HG02798 (cell line): ENCODE measurements at regions not wholly inside any gene's neighbourhood (a gene's known extent, or its start where the extent isn't known, plus 50 kb on each side); places are given as distances from the start of the nearest gene placed in this dataset.
A peak's percentile ranks its signal among the peaks of the same experiment; 100 is the strongest.
"Not testable (repeated sequence)": the region's sequence is repeated elsewhere in the genome, so short reads cannot be mapped to it uniquely, and the experiment has no call there.

Experiments used
- ATAC-seq: cut with Tn5 transposase; IDR thresholded peaks from one replicate; pipeline ENCODE4 v1.9.1; 2021; ENCODE audit warnings: mild to moderate bottlenecking; ENCODE audit not compliant: unreplicated experiment, poor library complexity

DNA sequence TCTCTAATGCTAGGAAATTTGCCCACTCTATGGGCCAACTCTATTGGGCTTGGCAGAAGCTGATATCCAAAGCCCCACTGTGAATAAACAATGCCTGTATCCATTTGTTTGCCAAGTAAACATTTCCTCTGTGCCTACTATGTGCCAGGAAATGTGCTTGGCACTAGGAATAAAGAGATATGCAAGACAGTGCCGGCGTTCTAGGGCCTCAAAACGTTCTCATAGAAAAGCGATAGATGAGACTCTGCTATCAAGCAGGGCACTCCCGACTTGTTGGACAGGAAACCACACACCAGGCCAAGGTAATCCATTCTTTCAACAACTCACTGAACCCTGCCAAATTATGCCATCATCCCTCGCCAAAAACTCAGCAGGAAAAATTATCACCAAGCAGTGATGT lies 196.7 kb downstream of the IPMK start:
- no peak for ATAC-seq

DNA sequence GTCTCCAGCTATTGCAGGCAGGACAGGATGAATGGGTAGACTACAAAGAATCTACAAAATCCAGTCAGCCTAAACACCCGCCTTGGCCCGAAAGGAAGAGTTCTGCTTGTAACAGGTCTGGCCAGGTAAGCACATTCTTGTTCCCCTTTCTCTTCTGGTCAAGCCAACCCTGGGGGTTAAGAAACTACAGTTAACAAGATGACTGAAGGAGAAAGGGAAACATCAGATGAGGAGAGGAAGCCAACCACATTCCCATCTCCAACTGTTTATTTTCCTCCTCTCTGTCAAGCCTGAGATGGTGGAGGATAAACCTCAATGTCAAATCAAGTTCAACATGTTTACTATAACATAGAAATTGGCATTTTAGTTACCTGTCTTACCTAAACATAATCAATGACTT lies 198.9 kb downstream of the IPMK start:
- ATAC-seq = no peak

DNA sequence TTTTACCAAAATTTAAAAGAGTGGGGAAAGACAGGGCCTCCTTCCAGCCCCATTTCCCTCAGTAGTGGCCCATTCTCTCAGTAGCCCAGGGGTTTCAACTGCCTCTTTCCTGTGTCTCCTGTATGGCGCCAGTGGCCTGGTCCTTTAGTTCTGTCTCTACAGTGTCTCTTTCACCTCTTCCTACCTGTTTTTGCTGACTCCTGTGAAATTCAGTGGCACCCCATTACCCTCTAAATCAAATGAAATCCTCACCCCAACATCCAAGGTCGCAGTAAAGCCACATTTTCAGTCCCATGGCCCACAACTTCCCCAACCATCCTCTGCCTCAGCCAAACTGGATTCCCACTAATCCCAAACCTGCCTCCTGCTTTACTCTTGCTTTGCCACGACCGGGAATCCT lies 200.7 kb downstream of the IPMK start:
- ATAC-seq = no peak

DNA sequence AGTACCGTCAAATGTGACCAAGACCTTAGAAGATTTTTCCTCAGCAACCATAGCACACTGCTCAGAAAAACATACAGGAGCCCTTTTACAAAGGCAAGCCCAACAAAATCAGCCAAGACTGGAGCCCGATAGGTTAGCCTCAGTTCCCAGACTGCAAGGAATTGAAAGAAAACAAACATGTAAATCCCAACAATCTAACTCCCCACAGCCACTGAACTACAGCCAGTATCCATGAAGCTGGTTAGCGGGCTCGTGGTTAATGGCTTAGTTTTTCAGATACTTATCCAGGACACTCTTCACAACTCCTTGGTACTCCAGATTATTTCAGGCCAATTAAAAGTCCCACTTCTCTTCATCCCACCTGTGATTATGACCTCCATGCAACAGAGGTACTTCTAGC lies 201.6 kb downstream of the IPMK start:
- no peak for ATAC-seq

DNA sequence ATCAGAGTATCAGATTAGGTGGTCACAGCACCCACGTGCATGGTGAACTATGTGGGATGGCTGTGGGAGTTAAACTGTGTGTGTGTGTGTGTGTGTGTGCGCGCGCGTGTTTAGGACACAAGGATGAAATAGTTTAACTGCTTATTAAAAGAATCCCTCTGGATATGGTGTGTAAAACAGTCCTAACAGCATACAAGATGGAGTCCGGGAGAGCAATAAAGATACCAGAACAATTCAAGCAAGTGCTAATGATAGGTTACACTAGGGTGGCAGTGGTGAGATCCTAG lies 202.2 kb downstream of the IPMK start:
- no peak for ATAC-seq

DNA sequence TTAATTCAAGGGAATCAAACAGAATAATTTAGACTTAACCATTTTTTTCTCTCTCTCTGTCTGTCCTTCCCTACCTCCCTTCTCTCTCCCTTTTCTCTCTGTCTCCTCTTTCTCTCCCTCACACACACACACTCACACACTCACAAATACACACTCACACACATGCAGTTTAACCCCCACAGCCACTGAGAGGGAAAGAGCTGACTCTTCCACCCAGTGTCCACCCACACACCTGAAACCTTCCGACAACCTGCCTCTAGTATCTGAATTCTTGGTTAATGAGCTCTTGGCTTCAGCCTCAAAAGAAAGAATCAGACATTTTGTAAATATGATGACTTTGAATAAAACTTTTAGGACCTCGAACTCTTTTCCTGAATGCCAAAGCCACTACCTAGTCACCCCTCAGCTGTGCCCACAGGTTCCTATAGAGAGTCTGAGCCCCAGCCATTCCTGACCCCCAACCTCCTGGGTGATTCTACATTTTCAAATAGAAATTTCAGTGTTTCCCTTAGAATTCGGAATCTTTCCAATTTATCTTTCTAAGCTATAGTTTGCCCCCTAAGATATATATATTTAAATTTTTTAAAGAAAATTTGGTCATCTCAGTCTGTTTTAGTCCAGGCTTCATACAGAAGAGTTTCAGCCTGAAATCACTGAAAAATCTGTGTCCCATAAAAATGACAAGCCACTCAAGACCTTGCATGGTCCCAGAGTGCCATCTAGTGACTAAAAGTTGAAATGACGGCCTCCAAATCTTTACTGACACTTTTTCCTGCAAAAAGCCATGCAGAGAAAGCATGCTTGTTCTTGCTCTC lies 202.8 kb downstream of the IPMK start:
- peak; percentile 41 for ATAC-seq

DNA sequence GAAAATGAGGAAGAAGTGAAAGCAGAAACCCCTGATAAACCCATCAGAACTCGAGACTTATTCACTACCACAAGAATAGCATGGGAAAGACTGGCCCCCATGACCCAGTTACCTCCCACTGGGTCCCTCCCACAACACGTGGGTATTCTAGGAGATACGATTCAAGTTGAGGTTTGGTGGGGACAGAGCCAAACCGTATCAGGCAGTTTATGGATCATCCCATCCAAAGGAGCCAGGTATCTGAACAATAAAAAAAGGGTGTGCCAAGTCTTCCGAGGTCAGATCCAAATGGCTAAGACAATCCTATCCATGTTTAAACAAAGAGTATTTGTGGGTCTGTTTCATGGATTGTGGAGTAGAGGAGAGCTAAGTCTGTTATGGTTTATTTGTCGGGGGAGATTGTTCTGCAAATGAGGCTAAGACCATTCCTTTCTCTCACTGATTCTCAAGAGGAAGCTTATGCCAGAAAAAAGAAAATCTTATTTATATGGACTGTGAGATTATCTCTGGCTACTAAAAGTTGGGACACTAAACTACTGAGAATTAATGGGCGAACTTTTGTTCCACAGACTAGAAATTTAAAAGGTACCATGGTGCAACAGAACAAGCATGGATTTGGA lies 203.7 kb downstream of the IPMK start:
- ATAC-seq = no peak

DNA sequence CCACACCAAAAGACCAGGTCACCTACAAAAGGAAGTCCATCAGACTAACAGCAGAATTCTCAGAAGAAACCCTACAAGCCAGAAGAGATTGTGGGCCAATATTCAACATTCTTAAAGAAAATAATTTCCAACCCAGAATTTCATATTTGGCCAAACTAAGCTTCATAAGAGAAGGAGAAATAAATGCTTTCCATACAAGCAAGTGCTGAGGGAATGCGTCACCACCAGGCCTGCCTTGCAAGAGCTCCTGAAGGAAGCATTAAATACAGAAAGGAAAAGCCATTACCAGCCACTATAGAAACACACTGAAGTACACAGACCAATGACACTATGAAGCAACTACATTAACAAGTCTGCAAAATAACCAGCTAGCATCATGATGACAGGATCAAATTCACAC lies 209.0 kb downstream of the IPMK start:
- not testable (repeated sequence) for ATAC-seq

DNA sequence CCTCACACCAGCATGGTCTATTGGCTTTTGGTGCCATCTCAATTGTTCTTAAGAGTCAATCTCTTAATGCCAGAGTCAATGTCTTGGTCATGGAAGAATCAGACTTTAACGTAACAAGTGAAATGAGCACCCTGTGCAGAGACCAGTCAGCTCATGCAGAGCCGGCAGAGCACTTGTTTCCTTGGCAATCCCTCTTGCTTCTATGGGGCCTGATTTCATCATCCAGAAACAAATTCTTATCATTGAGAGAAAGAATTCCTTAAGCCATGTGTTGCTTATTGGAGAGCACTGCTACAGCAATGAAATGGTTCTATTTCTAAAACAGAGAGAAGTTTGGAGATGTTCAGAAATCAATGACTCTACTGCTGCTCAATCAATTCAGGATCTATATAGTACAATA lies 212.8 kb downstream of the IPMK start:
- no peak for ATAC-seq

DNA sequence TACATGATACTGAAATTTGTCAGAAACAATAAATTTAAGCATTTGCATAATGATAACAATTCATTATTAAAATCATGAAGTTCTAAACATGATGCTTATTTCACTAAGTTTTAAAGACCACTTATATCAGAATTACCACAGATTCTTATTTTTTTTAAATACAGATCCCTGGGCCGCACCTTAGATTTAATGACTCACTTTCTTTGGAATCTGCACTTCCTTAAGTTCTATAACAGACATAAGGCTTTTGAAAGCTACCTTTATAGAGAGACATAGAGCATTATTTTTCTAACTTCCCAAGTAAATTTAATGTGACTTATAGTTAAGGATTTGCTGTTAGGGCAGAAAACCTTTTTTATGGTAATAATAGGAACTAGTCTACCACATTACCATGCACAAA lies 214.9 kb downstream of the IPMK start:
- ATAC-seq = no peak

DNA sequence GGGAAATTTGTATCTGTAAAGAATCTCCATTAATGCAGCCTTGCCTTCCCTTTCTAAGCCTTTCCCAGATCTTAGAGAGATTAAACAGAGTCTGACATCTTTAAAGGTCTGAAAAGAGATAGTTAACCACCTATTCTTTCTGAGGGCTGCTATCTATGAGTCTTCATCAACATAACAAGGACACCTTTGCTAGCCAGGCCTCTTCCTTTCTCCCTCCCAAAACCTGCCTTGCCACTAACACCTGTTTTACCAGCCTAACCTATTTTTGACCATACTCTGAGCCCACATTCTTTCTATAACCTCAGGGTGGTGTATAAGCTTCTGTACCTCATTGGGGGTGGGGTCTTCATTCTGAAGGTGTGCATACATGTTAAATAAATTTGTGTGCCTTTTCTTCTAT lies 217.1 kb downstream of the IPMK start:
- ATAC-seq = no peak

DNA sequence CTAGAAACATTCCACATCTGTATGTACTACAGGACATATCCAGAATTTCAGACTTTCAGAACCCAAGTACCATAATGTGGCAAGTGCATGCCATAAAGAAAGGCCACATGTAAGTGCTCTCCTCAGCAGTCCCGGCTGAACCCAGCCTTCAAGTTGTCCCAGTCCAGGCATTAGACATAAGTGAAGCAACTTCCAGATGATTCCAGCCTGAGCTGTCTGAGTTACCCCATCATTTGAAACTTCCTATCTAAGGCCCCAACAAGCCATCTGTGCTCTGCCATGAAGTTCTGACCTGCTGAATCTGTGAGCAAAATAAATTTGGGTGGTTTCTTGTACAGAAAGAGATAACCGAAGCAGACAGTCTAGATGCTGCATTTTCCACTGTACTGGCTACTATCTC lies 218.8 kb downstream of the IPMK start:
- ATAC-seq = no peak

DNA sequence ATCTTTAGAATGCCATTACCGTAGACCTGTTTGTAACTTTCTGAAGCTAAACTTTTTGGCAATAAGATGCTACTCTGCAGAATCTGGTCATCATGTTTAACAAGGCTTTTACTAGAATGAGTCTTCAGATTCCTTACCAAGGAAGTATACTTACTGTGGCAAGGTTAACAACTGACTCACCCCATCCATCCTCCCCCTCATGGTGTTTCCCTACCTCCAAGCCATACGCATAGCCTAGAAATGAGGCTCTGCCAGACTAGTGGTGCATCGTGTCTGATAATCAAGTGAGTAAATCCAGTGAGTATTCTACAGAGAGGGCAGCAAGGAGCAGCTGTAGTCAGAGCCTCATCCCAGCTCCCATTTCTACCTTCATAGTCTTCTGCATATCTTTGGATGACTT lies 223.6 kb downstream of the IPMK start:
- no peak for ATAC-seq

DNA sequence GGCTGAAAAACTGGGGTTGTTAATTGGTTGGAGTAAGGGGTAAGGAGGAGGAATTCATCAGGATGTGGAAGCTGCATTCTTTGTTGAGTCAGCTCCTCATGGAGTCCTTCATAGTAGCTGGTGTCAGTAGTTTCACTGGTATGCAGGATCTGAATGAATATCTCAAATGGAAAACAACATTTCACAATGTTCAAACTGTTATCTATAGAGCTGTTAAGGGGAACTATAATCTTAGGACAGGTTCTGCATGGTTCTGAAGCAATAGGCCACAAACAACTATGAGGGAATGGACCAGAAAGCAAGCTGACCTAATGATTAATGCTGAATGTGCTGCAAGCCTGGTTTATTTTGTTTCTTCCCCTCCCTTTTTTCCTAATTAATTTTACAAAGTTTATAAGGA lies 225.8 kb downstream of the IPMK start:
- ATAC-seq = no peak

DNA sequence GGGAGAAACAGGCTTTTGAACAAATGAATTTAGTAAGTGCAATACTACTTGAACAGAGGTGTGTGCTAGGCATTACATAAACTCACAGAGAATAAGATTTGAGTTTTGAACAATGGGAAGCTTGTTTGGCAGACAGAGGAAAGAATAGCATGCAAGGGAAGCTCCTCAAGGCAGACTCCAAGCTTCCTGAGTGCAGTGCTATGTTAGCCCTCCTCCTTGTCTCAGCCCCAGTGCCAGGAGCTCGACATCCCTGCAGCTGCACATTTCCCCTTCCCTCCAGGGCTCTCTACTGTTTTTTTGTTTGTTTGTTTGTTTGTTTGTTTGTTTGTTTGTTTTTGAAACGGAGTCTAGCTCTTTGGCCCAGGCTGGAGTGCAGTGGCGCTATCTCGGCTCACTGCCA lies 237.5 kb downstream of the IPMK start:
- ATAC-seq = no peak

DNA sequence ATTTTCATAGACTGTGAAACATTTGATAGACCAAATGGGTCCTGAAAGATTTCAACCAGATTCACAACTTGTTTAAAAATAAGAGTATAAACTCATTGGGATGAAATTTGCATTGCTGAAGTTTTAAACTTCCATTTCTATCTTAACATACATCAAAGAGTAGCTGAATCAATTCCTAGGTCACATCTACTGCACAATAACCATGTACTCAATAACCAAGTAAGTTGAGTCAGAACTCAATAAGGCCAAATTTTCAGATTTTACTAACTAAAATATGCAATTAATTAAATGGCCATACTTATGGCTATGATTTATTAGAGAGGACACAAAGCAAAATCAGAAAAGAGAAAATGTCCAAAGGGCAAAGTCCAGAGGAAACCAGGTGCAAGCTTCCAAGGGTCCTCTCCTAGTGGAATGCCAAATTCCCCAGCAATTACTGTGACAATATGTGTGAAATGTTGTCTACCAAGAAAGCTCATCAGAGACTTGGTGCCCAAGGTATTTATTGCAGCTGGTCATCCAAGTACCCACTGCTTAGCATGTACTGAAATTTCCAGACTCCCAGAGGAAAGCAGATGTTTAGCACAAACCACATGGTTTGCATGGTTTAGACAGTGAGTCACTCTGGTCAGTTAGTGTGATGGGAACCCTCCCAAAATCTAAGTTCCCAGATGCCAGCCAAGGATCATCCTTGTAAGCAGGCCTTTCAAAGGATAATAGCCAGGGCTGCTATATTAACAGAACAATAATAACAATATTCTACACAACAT lies 238.9 kb downstream of the IPMK start:
- ATAC-seq = no peak

DNA sequence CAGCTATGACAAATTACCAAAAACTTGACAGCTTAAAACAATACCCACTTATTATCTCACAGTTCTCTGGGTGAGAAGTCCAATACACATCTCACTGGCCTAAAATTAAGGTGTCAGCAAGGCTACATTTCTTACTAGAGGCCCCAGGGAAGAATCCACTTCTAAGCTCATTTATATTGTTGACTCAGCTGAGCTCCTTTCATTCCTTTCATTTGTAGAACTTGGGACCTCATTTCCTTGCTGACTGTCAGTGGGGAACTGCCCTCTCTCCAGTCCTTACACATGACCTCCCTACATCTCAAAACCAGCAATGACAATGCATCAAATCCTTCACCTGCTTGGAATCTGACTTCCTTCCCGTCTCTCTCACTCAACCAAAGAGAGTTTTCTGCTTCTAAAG lies 240.3 kb downstream of the IPMK start:
- no peak for ATAC-seq

DNA sequence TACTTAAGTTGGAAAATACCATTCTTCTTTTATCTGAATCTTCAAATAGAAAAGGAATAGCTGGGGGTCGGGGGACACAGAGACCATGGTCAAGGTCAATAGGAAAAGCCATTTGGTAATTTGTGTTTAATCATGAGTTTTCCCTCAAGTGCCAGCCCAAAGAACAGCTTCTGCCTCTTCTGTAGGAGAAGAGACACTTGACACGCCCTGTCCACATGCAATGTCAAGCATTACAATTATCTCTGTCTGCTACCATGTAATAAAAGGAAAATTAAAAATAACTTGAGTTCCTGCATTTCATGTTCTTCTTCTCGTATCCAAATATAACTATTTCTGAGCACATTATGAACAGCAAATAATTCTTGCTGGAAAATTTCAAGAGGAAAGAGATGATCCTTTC lies 241.7 kb downstream of the IPMK start:
- no peak for ATAC-seq

DNA sequence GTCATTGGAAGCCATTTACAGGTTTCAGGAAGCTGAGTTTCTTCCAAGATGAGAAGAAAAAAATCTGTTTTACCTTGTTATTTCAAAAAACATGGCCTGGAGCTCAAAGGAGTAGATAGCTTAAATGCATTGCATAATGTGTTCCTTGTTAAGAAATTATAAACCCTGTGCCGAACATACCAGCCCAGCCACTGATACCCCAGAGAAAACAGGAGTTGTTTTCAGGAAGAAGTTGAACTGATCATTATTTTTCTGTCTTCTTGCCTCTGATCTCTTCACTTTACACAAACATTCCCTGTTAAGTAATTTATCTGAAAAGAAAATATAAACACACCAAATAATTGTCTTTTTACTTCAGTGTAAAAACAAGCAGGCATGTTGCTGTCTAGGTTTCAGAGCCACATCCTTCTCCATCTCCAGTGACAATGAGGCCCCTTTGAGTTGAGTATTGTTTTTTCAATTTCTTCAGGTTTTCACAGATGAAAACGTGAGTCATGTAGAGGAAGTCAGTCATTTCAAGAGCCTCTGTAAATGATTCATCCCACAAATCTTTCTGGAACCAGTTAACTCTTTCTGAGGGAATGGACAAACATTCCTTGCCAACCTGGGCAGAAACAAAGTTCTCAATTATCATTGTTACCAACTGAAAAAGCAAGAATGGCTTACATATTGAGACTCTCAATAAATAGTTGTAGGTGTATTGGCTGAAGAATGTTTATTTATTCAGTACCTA lies 244.2 kb downstream of the IPMK start:
- no peak for ATAC-seq

DNA sequence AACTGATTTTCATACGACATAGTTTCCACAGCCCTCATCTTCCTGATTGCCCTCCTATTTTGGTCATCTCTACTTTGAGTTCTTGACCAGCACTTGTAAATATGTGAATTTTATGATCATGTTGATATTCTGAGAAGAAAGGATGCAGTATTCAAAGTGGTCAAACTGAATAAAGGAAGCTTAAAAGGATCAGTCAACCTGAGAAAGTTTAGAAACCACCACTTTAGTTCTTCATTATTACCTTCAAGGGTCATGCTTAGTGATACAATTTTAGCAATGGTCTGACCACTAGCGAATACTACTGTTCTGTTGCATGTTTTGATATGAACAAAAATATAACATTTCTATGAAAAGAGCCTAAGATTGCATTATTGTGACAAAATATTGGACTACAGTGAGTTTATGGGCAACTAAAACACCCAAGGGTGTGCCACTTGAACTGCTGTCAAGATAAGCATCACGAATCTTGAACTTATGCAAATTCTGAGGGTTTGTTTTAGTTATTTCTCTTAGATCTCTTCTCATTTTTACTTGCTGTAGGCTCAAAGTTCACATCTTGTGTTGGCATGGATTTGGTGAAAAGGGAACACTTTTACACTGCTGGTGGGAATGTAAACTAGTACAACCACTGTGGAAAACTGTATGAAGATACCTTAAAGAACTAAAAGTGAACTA lies 247.7 kb downstream of the IPMK start:
- ATAC-seq = peak; percentile 46
